Hematopoietic multipotent progenitor cell treated with erythropoietin and hydrocortisone succinate and interleukin-3 and kit ligand, for 8 days (in vitro differentiated cells): ENCODE measurements at regions not wholly inside any gene's neighbourhood (a gene's known extent, or its start where the extent isn't known, plus 50 kb on each side); places are given as distances from the start of the nearest gene placed in this dataset.
"Not testable (repeated sequence)": the region's sequence is repeated elsewhere in the genome, so short reads cannot be mapped to it uniquely, and the experiment has no call there.

Experiments
- DNase-seq: peaks from one replicate; pipeline ENCODE4 v3.0.0-alpha.2; 2015

DNA sequence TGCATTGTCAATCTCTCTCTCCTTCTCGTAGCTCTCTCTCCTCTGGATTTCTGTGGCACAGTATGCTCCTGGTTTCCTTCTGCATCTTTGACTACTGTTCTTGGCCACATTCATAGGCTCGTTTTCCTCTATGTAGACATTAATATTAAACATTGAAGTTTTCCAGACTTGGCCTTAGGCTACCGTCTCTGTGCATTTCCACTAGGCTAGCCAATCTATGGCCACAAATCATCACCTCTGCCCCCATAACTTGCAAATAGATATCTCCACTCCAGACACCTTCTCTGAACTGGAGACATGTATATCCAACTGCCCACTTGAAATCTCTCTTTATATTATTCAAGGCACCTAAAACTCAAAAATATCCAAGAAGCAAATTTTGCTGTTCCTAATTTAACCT lies 768.5 kb downstream of the TSN start:
- no peak for DNase-seq

DNA sequence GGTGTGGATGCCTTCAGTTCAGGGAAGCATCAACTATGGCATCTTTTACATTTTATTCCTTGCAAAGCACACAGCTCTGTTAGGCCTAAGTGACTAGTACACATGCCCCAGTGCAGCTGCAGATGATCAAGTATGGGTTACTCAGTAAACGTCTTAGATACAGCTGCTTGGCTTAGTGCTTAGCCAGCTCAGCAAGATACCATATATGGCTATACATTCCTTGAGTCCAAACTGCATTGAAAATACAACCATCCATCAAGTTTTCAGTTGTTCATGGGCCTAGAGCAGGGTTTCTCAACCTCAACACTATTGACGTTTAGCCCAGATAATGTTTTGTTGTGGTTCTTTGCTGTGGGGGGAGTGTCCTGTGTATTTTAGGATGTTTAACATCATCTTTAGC lies 769.9 kb downstream of the TSN start:
- DNase-seq: no peak

DNA sequence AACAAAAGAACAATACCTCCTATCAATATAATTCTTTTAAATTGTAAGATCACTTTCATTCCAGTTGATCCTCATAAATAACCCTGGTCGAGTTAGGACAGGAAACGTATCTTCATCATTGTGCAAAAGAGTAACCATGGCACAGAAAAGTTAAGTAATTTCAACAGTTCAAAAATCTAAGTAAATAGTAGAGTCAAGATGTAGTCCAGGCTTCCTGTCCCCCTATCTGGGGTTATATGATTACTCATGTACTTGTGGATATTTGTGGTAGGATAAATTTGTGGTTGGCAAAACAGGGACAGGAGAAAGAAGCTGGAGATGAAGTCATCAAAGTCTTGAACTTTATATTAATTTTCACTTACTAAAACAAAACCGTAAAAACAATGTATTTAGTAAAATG lies 772.6 kb downstream of the TSN start:
- no peak for DNase-seq

DNA sequence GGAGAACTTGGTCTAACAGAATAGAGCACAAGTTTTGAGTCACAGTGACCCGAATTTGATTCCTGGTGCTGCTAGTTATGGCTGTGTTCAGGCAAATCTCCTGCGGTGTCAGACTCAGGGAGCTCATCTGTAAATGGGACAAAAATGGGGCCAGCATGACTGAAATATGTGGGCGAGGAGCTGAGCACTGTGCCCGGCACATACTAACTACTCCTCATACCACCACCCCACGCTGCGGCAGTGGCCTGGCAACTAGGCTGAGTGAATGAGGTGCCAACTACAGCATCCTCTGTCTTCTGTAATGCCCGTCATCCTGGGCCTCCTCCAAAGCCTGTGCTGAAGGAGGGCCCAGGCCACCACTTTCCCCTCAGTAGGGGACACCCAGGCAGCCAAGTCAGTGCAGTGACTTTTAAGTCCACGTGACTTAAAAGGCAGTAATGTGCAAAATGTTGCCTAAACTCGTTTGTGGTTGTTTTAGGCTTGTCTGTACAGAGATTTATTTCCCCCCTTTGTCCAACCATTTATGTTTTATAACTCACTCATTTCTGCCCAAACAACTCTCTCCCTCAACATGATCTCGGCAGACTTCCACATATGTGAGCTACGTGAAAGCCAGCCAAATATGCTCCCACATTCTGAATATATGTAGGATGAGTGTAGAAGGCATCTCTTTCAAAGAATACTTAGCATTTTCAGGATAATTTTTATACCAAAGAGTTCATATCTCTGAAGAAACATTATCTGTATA lies 773.7 kb downstream of the TSN start:
- DNase-seq: no peak

DNA sequence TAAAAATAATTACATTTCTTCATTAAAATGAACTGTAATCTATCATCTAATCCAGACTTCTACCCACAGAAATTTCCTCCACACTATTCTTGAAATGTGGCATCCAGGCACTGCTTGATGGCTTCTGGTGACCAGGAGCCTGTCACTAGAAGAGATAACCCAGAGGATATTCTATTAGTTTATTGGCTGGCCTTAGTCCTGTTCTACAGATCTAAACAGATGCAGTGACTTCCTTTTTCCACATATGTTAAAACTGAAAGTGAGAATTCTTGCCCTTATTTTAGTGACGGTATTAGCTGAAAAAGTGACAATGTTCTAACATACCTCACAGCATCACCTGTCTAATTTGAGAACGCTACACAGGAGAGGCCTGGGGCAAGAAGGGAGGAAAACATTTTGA lies 775.4 kb downstream of the TSN start:
- DNase-seq: no peak

DNA sequence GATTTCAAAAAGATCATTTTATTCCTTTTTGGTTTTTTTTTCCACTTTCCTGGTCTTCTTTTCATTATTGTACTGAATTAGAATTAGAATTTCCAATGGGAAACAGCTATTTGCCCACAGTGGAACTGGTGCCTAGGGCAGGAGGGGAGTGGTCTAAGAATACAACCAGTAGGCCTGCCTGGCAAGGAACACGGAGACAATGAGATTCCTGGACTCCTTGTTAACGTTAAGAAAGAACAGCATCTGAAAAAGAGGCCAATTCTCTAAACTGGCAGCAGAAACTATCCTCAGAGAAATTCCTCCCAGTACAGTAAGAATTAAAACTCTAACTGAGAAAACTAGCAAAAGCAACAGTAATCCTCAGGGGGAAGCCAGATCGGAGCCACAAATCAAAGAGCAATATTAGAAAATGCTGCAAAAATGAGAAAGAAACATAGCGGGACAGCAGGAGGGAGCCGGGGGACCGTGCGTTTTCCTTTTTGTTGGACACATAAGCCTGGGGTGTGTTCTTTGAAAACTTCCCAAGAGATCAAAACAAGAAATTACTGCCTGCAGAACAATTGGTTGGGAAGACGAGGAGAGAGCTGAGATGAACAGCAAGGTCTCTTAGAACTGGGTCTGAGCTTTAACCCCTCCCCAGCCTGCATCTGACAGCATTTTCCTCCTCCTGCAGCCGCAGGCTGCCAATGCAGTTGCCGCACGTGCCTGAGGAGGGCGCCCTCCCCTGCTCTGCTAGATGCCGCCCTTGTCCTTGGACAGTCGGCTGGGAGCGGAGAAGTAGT lies 776.0 kb downstream of the TSN start:
- DNase-seq: no peak

DNA sequence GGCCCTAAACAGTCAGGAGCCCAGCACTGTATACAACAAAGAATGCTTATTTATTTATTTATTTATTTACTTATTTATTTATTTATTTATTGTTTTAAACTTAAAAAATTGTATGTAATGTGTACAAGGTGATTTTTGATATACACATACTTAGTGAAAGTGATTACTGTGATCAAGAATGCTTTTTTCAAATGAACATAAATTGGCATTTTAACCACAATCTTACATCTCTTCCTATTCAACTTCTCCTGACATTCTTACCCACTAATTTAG lies 776.6 kb downstream of the TSN start:
- DNase-seq: no peak

DNA sequence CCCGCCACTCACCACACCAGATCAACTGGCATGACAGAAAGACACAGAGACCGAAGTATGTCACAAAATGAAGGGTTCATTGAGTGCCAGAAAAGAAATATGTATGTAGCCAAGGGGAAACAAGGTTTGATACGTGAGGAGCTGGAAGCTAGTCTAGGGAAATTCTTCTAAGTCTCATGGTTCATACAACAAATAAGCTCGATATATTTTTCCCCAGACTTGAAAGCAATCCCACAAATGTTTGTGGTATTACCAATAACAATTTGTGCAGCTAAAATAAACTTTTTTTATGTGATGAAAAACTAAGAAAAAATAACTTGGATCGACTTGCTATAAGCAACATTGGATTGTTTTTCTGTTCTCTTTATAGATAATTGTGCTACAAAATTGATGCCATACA lies 777.0 kb downstream of the TSN start:
- DNase-seq: no peak

DNA sequence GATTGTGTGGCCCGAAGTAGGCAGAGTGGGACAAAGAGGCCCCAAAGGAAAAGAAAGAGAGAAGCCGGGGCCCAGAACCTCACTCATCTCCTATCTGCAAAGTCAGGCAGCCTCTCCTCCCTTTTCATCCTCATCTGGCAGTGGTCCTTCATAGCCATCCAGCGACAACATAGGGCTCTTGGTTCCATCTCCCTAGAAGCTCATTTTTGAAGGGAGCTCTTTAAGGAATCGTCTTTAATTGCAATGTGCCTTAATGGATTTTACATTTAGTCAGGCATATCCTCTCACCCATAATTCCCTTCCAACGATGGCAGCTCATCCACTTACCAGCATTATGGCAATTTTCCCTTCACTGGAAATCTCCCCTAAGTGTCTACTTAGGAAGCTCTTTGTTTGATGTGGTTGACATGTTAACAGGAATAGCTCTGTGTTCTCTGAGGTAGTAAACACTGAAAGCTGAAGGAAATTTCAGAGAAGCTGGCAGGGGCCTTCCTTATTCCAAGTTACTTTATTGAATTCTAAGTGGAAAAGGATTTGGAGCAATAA lies 780.6 kb downstream of the TSN start:
- no peak for DNase-seq

DNA sequence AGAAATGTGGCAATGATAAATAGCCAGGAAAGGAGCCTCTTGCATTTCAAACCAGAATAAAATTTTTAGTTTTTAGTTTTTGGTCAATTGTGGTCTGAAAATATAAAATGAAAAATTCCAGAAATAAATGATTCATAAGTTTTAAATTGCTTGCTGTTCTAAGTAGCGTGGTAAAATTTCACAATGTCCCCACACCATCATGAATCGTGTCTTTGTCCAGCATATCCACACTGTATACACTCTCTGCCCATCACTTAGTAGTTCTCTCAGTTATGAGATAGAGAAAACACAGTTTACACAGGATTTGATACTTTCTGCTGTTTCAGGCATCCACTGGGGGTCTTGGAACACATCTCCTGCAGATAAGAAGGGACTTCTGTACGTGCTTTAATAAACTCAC lies 783.9 kb downstream of the TSN start:
- DNase-seq: no peak

DNA sequence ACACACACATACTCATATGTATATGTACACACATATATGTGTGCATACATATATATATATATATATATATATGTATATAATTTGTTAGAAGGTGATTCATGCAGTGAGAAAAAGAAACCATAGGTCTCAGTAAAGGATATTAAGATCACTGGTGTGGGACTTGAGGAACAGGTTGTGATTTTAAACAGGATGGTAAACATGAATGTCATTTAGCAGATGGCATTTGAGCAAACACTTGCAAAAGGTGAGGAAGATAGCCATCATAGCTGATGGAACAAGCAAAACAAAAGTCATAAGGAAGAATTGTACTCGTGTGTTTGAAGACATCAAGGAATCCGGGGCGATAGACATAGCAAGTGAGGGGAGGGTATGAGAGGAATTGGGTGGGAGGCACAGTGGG lies 784.5 kb downstream of the TSN start:
- no peak for DNase-seq

DNA sequence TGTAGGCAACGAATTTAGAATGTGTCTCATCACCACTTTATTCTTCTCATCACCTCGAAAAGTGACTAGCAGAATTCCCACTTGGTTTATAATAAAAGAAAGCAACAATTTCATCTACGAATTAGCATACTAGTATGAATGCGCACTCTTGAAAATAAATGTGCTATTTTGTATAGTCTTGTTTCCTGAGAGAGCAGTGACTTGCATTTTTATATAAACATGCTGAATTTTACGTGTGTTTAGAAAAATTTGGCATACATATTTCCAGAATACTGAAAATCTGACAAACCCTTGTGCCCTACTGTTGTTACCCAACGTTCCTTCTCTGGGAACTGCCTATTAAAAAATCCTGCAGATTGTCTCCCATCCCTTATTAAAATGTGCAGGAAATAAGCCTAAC lies 786.8 kb downstream of the TSN start:
- no peak for DNase-seq

DNA sequence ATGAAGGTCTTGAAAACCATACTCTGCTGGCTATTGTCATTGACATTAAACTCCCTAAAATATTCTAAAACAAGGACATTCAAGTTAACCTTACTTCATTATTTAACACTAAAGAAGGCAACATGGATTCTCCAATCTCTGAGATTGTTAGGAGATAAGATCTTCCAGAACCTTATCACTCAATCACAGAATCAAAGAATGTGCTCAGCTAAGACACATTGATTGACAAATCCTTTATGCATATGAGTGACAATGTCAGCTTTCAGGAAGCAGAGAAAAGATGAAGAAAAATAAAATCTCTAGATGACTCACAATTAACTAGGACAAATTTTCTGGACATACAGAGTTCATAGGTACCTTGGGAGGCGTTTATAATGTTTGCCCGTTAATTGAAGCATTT lies 787.2 kb downstream of the TSN start:
- no peak for DNase-seq

DNA sequence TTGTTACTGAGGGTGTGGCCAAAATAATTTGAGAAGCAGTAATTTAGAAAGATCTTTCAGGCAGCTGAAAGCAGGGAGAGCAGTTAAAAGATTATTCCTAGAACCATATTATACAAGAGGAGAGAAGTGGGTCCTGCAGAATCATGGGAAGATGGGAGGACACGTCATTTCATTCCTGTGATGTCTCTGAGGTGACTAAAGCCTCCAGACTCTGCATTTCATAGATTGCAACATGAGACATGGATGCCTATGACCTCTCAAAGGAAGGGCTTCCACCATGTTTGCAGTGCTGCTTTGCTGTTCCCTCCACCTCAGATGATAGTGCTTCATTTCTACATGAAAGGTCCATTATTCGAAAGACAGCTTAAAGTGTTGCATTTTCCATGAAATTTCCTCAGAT lies 788.4 kb downstream of the TSN start:
- DNase-seq: no peak

DNA sequence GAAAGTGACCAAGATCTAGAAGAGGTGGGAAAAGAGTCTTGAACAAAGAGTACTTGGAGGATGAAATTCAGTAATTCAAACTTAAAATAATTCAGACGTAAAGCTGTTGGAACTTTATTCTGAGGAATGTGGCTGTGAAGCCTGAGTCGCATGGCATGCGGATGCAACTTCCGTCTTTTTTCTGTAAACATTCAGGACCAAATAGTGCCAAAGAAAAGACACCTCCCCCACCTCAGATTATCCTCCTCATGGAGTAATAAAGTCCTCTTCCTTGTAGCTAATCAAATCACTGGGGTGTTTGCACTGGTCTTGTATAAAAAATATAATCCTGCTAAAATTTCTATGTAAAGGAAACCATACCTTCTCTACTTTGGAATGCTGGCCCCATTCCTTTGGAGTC lies 790.4 kb downstream of the TSN start:
- no peak for DNase-seq

DNA sequence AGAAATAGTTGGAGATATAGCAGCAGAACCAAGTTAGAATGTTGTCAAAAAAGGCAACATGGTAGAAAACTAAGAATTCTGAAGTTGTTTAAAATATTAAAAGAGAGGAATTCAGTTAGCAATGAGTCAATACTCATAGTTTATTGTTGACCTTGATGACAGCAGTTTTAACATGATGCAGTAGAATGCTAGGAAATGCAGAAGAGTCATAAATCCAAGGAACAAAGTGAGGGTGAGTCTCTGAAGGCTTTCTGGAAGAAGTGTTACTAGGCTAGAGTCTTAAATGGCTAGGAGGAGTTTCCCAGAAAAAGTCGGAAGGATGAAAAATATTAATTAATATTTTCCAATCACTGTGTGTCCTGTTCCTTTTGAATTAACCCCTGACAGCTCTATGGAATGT lies 807.3 kb downstream of the TSN start:
- no peak for DNase-seq

DNA sequence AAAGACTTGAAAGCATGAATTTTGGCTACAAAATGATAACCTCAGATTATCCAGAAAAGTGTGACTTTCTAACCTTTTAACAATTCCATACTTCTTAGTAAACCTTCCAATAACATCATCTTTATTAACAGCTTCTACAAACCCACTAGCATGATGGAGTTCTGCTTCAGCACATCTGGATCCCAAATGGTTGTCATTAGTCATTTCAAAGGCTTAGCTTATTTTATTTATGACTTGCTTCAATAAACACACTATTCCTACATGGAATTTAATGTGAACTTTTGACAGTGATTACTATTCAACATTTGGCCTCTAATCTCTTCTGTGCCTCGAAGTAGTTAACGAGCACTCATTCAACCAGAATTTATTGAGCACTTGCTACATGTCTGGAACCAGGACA lies 808.3 kb downstream of the TSN start:
- no peak for DNase-seq

DNA sequence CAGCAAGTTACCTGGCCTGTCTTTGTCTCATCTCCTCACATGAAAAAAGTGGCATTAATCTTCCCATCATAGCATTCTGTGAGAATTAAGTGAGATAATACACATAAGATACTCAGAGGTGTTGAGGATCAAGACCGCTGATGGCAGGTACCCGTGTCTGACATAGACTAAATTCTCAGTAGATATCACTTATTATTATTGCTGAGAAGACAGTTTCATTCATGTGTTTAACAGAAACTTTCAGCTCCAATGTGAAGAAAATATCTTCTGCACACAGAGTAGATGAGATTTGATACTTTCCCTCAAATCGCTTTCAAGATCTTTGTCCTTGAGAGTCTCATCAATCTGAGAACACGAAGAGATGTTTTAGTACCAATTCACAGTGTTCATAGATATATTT lies 809.4 kb downstream of the TSN start:
- no peak for DNase-seq

DNA sequence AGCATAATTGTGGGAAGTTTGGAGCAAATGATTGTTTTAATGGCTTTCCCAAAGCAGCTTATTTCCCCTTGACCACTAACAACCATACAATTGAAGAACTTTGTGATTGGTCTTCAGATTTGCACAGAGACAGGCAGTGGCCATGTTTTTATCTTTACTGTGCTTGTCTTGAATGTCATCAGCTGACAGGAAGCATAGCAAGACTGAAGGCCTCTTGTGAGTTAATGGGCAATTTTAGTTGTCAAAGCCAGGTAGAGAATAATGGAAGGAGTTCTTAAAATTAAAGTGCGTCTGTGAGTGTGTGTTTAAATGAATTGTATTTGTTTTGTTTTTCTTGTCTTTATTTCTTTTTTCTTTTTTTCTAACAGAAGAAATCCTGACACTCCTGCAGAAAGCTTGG lies 809.9 kb downstream of the TSN start:
- no peak for DNase-seq

DNA sequence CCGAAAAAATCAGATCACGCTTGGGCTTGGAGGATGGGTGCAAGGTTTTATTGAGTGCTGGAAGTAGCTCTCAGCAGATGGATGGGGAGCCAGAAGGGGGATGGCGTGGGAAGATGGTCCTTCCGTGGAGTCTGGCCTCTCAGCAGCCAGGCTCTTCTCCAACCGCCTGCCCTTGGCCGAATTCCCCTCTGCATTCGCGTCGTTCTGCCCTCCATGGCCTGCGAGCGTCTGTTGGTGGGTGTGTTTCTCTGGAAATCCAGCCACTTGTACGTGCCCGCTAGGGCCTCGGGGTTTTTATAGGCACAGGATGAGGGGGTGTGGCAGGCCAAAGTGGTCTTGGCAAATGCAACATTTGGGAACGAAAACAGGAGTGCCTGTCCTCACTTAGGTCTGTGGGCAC lies 815.2 kb downstream of the TSN start:
- DNase-seq: no peak

DNA sequence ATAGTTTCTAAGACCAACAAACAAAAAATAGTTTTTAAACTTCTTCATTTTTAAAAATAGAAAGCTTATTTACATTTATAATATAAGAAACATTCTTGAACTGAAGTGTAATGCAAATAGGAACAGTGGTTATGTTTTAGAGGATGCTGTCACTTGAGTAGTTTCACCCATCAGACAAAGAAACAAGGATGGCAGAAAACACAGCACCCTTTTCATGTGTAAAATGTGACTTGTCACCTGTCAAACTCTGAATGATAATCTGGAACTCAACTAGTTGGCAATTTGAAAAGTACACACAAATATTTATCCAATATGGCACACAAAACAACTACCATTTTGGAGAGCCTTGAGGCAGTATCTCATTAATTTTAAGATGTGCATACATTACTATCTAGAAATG lies 816.0 kb downstream of the TSN start:
- DNase-seq: not testable (repeated sequence)

DNA sequence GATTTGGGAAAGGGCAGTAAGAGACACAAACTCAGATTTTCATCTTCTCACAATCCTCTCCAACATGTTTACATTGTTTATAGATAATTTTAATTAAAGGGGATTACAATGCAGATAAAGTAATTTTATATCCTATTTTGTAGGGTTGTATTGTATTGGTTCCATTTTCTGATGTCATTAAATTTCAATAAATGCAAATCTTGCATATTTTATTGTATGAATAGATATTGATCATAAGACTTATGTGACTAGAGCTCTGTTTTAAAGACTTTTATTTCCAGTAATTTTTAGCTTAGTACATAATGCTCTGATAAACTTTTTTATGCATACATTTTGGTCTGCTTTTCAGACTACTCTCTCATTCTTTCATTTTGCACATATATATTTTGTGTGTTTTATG lies 819.6 kb downstream of the TSN start:
- DNase-seq: no peak

DNA sequence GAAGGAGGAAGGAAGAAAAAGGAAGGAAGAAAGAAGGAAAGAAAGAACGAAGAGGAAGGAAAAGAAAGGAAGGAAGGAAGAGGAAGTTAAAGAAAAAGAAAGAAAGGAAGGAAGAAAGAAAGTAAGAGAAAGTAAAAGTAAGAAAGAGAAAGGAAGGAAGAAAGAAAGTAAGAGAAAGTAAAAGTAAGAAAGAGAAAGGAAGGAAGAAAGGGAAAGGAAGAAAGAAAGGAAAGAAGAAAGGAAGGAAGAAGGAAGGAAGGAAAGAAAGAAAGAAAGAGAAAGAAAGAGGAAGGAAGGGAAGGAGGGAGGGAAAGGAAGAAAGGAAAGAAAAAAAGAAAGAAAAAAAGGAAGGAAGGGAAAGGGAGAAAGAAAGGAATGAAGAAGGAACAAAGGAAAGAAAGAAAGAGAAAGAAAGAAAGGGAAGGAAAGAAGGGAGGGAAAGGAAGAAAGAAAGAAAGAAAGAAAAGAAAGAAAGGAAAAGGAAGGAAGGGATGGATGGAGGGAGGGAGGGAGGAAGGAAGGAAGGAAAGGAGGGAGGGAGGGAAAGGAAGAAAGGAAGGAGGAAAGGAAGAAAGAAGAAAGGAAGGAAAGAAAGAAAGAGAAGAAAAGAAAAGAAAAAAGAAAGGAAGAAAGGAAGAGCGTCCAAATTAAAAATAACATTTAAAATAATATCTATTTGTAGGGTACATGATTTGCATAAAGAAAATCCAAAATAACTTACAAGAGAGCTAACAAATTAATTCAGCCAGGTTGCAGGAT lies 827.9 kb downstream of the TSN start:
- no peak for DNase-seq

DNA sequence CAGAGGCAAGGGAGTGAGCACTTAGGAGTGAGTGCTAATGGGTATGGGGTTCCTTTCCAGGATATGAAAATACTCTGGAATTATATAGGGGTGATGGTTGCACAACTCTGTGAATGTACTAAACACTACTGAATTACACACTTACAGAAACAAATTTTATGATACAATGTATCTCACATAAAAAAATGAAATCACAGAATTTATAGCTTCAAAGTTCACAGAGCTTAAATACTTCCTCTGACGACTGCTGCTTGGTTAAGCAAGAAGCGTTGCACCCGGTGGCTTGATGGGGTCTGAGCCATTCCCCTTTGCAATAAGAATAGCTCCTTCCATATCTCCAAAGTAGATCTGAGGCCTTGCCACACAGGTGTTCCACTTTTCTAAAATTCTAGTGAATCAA lies 835.1 kb downstream of the TSN start:
- no peak for DNase-seq
